Mesothelial cell of epicardium (in vitro differentiated cells): ENCODE measurements at regions not wholly inside any gene's neighbourhood (a gene's known extent, or its start where the extent isn't known, plus 50 kb on each side); places are given as distances from the start of the nearest gene placed in this dataset.
A peak's percentile ranks its signal among the peaks of the same experiment; 100 is the strongest.

Experiments used
- DNase-seq, 2 experiments: peaks; one replicate each; pipeline ENCODE4 v3.0.0; 2021; ENCODE audit warnings: low spot score in 2 of 2; ENCODE audit not compliant: unreplicated experiment in 2 of 2
- H3K27ac Mint-ChIP-seq: 2 replicates; pipeline ENCODE4 v1.8.0; 2021; ENCODE audit warnings: mixed read lengths
- H3K27me3 Mint-ChIP-seq: 2 replicates; pipeline ENCODE4 v1.8.0; 2021; ENCODE audit warnings: low read depth, mixed read lengths
- H3K36me3 Mint-ChIP-seq: 2 replicates; pipeline ENCODE4 v1.8.0; 2021; ENCODE audit warnings: mixed read lengths
- H3K4me1 Mint-ChIP-seq: 2 replicates; pipeline ENCODE4 v1.8.0; 2021; ENCODE audit warnings: mixed read lengths
- H3K4me3 Mint-ChIP-seq: 2 replicates; pipeline ENCODE4 v1.8.0; 2021; ENCODE audit warnings: mild to moderate bottlenecking, moderate library complexity, mixed read lengths
- H3K9me3 Mint-ChIP-seq: 2 replicates; pipeline ENCODE4 v1.8.0; 2021; ENCODE audit warnings: mixed read lengths
- TF ChIP-seq, protein P1 (sequence below): fragments of 200-600 bp; sonication (generic); IDR thresholded peaks from one replicate; pipeline ENCODE4 v1.5.0; 2021; ENCODE audit warnings: antibody characterized with exemption; ENCODE audit not compliant: unreplicated experiment

DNA sequence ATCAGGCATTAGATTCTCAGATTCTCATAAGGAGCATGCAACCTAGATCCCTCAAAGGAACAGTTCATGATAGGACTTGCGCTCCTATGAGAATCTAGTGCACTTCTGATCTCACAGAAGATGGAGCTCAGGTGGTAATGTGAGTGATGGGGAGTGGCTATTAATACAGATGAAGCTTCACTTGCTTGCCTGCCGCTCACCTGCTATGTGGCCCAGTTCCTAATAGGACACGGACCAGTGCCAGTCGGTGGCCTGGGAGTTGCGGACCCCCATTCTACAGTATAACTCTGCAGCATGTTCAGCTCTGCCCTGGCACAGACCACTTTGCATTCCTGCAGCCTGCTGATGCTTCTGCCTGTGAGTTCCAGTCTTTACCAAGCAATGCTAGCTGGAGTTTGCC, 581.3 kb upstream of the KLF4 start:
- Mint-ChIP-seq H3K27ac (no peak overlapping the region), H3K4me1 (no peaks in the 10 kb centered on the region)
- DNase-seq: no peak

DNA sequence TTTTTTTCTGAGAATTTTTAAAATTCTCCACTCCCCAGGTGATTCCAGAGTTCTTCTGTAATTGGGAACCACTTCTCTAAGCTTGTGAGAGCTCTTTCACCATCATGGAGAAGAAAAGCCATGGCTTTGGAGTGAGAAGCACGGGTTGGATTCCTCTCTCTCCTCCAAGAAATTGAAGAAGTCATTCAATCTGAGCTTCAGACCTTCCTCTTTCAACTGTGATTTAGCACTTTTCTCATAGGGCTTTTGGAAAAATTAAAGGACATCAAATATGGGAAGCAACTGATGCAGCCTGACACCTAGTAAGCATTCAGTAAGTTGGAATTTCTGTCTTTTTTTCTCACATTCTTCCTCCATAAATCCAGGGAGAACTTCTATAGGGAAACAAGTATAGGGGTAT, 580.4 kb upstream of the KLF4 start:
- no peak for DNase-seq
- Mint-ChIP-seq H3K9me3 (peaks cover 15% of the 10 kb centered on the region), H3K4me3 (no peak overlapping the region), H3K27ac (no peak overlapping the region), H3K4me1 (no peaks in the 10 kb centered on the region), H3K27me3 (no peaks in the 10 kb centered on the region), H3K36me3 (no peaks in the 10 kb centered on the region)
- TF ChIP-seq, protein P1, sequence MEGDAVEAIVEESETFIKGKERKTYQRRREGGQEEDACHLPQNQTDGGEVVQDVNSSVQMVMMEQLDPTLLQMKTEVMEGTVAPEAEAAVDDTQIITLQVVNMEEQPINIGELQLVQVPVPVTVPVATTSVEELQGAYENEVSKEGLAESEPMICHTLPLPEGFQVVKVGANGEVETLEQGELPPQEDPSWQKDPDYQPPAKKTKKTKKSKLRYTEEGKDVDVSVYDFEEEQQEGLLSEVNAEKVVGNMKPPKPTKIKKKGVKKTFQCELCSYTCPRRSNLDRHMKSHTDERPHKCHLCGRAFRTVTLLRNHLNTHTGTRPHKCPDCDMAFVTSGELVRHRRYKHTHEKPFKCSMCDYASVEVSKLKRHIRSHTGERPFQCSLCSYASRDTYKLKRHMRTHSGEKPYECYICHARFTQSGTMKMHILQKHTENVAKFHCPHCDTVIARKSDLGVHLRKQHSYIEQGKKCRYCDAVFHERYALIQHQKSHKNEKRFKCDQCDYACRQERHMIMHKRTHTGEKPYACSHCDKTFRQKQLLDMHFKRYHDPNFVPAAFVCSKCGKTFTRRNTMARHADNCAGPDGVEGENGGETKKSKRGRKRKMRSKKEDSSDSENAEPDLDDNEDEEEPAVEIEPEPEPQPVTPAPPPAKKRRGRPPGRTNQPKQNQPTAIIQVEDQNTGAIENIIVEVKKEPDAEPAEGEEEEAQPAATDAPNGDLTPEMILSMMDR: no peak

More for the DNA sequence above, 581.3 kb upstream of the KLF4 start:
- H3K27me3 Mint-ChIP-seq: no peaks in the 10 kb centered on the region
- H3K36me3 Mint-ChIP-seq: no peaks in the 10 kb centered on the region
- no peak overlapping the region for H3K4me3 Mint-ChIP-seq
- peaks cover 10% of the 10 kb centered on the region for H3K9me3 Mint-ChIP-seq
- TF ChIP-seq, protein P1: no peak

DNA sequence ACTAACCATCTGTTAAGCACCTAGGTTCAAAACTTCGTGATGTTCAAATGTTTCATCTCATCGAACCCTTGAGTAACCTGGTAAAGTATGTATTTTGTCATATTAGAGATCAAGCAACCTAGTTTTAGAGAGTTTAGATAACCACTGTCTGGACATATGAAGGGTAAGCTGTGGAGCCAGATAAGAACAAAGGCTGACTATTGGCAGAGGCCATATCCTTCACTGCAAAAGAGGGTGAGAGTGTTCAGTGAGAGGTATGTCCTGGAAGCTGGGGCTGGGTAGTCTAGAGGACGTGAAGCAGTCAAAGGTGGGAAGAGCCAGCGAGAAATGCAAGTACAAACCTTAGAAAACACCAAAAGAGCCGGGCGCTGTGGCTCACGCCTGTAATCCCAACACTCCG, 573.1 kb upstream of the KLF4 start:
- no peak for DNase-seq
- H3K36me3 Mint-ChIP-seq: no peaks in the 10 kb centered on the region
- no peak overlapping the region for H3K4me3 Mint-ChIP-seq
- no peak overlapping the region for H3K27ac Mint-ChIP-seq
- peaks cover 6% of the 10 kb centered on the region for H3K9me3 Mint-ChIP-seq
- H3K4me1 Mint-ChIP-seq: peaks cover 10% of the 10 kb centered on the region
- TF ChIP-seq, protein P1: no peak
- no peaks in the 10 kb centered on the region for H3K27me3 Mint-ChIP-seq

DNA sequence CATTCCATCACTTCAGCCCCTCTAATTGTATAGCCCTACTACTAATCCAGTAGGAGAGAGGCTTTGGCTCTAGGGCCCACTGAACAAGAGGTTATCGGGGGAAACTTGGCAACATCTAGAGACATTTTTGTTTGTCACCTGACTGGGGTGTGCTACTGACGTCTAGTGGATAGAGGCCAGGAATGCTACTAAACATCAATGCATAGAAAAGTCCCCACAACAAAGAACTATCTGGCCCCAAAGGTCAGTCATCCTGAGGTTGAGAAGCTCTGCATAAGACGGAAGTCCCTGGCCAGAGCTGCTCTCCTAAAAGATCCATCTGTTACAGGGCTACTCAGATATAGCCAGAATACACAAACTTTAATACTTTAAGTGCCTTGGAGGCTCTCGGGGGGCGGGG, 570.6 kb upstream of the KLF4 start:
- H3K9me3 Mint-ChIP-seq: no peaks in the 10 kb centered on the region
- no peak for DNase-seq
- no peak overlapping the region for H3K4me3 Mint-ChIP-seq
- H3K36me3 Mint-ChIP-seq: no peaks in the 10 kb centered on the region
- no peak overlapping the region for H3K27ac Mint-ChIP-seq
- TF ChIP-seq, protein P1: no peak
- H3K27me3 Mint-ChIP-seq: no peaks in the 10 kb centered on the region
- peaks cover 24% of the 10 kb centered on the region for H3K4me1 Mint-ChIP-seq

DNA sequence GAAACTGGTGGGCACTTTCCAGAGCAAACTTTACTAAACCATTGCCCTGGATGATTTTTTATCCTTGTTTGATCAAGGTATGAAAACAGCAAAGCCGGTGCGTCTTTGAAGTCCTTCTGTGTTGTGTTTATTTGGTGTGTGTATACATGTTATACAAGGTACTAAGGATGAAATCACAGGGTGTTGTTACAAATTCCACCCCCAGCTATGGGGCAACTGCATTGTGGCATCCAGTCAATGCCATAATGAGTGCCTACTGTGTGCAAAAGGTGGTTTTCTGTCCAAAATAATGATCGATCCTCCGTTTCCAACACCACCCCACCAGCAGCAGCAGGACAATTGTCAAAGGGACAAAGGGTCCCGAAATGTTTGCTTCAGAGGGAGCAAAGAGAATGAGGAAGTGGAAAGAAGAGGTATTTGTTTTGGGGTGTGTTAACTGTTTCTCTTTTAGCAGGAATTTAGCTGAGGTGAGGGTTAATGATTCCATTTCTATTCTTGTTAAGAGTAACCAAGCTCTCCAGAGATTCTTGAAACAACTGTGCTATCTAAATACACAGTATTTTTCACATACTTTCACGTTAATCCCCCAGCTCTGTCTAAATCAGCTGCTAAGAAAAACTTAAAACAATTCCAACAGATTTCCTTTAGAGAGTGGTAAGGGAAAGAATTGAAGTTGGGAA, 568.7 kb upstream of the KLF4 start:
- Mint-ChIP-seq H3K9me3 (no peaks in the 10 kb centered on the region), H3K4me3 (no peak overlapping the region), H3K4me1 (peaks cover 39% of the 10 kb centered on the region), H3K27ac (peak overlapping the region; percentile 5), H3K36me3 (no peaks in the 10 kb centered on the region), H3K27me3 (no peaks in the 10 kb centered on the region)
- no peak for DNase-seq
- TF ChIP-seq, protein P1: no peak
